HG03521 (cell line): ENCODE measurements at regions not wholly inside any gene's neighbourhood (a gene's known extent, or its start where the extent isn't known, plus 50 kb on each side); places are given as distances from the start of the nearest gene placed in this dataset.
"Not testable (repeated sequence)": the region's sequence is repeated elsewhere in the genome, so short reads cannot be mapped to it uniquely, and the experiment has no call there.

Experiments
- ATAC-seq: cut with Tn5 transposase; IDR thresholded peaks from one replicate; pipeline ENCODE4 v1.9.1; 2021; ENCODE audit warnings: mild to moderate bottlenecking, moderate library complexity; ENCODE audit not compliant: unreplicated experiment

GRCh38 chr3:194031867-194032635 is 103.9 kb upstream of the HES1 start:
- ATAC-seq, result no peak

- ATAC-seq, result no peak
Observed at GRCh38 chr3:194032828-194033435, 103.0 kb upstream of the HES1 start.

GRCh38 chr3:194034346-194035336 is 101.3 kb upstream of the HES1 start:
- no peak for ATAC-seq

GRCh38 chr3:194035406-194036138 is 100.4 kb upstream of the HES1 start:
- ATAC-seq, result no peak

- no peak for ATAC-seq
Observed at GRCh38 chr3:194036842-194037241, 99.1 kb upstream of the HES1 start.

- ATAC-seq, result not testable (repeated sequence)
Observed at GRCh38 chr3:194038346-194038745, 97.6 kb upstream of the HES1 start.

GRCh38 chr3:194038960-194039359 is 97.0 kb upstream of the HES1 start:
- ATAC-seq, result no peak

- no peak for ATAC-seq
Observed at GRCh38 chr3:194040516-194041273, 95.3 kb upstream of the HES1 start.

- ATAC-seq, result no peak
Observed at GRCh38 chr3:194042927-194043326, 93.0 kb upstream of the HES1 start.

- no peak for ATAC-seq
Observed at GRCh38 chr3:194043516-194043915, 92.4 kb upstream of the HES1 start.

GRCh38 chr3:194045289-194045688 is 90.7 kb upstream of the HES1 start:
- ATAC-seq, result peak; percentile 84

GRCh38 chr3:194045919-194046318 is 90.0 kb upstream of the HES1 start:
- ATAC-seq, result no peak

GRCh38 chr3:194046531-194046930 is 89.4 kb upstream of the HES1 start:
- no peak for ATAC-seq

GRCh38 chr3:194046995-194047645 is 88.8 kb upstream of the HES1 start:
- ATAC-seq, result no peak

- no peak for ATAC-seq
Observed at GRCh38 chr3:194049394-194049793, 86.6 kb upstream of the HES1 start.

- ATAC-seq, result no peak
Observed at GRCh38 chr3:194050782-194051320, 85.1 kb upstream of the HES1 start.

- no peak for ATAC-seq
Observed at GRCh38 chr3:194051366-194052149, 84.4 kb upstream of the HES1 start.

- no peak for ATAC-seq
Observed at GRCh38 chr3:194053136-194053535, 82.8 kb upstream of the HES1 start.
